HG03378 (cell line): ENCODE measurements at regions not wholly inside any gene's neighbourhood (a gene's known extent, or its start where the extent isn't known, plus 50 kb on each side); places are given as distances from the start of the nearest gene placed in this dataset.
"Not testable (repeated sequence)": the region's sequence is repeated elsewhere in the genome, so short reads cannot be mapped to it uniquely, and the experiment has no call there.

Experiments used
- ATAC-seq: cut with Tn5 transposase; IDR thresholded peaks from one replicate; pipeline ENCODE4 v1.9.1; 2021; ENCODE audit warnings: mild to moderate bottlenecking, moderate library complexity; ENCODE audit not compliant: unreplicated experiment

- ATAC-seq: not testable (repeated sequence)
Measured at GRCh38 chr9:62655705-62656104, 1465.9 kb downstream of the SPATA31A7 start.

- not testable (repeated sequence) for ATAC-seq
Measured at GRCh38 chr9:62662733-62663507, 1473.1 kb downstream of the SPATA31A7 start.

GRCh38 chr9:62663512-62663911 lies 1473.7 kb downstream of the SPATA31A7 start:
- not testable (repeated sequence) for ATAC-seq

GRCh38 chr9:62667137-62667824 lies 1477.4 kb downstream of the SPATA31A7 start:
- ATAC-seq: not testable (repeated sequence)

- ATAC-seq: not testable (repeated sequence)
Measured at GRCh38 chr9:62677016-62677415, 1487.2 kb downstream of the SPATA31A7 start.

GRCh38 chr9:62678336-62678735 lies 1488.5 kb downstream of the SPATA31A7 start:
- peak; percentile 86 for ATAC-seq

- not testable (repeated sequence) for ATAC-seq
Measured at GRCh38 chr9:62679020-62679419, 1489.2 kb downstream of the SPATA31A7 start.

- ATAC-seq: peak; percentile 87
Measured at GRCh38 chr9:62684833-62685647, 1495.2 kb downstream of the SPATA31A7 start.

- not testable (repeated sequence) for ATAC-seq
Measured at GRCh38 chr9:62686313-62686712, 1496.5 kb downstream of the SPATA31A7 start.

- not testable (repeated sequence) for ATAC-seq
Measured at GRCh38 chr9:62693019-62693418, 1503.2 kb downstream of the SPATA31A7 start.

DNA sequence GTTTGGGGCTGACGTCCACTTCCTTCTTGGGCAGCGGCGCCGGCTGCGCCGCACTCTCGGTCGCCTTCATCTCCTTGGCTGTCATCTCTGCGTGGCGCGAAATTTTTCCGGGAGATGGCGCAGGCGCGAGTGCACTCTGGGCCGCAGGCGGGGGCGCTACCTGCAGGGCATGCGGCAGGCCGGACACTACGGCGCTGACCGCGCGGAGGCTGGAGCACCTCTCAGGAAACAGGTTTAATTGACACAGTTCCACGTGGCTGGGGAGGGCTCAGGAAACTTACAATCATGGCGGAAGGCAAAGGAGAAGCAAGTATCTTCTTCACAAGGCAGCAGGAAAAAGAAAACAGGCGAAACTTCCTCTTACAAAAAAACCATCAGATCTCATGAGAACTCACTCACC lies 1521.5 kb downstream of the SPATA31A7 start:
- ATAC-seq: not testable (repeated sequence)

- ATAC-seq: not testable (repeated sequence)
Measured at GRCh38 chr9:62725580-62725979, 1535.7 kb downstream of the SPATA31A7 start.

GRCh38 chr9:62730229-62731000 lies 1540.6 kb downstream of the SPATA31A7 start:
- peak; percentile 97 for ATAC-seq

DNA sequence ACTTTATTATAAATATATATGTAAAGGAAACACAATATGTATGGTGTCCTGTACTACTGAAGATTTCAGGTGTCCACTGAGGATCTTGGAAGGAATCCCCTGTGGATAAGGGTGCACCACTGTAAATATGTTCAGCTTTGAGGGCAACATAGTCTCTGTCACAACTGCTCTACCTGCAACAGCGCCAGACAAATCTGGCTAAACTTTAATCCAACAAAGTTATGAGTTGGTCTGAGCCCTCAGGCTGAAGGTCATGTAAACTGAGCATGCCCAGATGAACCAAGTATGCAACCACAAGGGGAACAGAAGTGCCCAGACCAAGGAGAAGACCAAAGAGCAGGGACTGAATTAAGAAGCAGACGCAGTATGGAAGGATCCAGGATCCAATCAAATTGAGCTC lies 1541.2 kb downstream of the SPATA31A7 start:
- ATAC-seq: not testable (repeated sequence)

DNA sequence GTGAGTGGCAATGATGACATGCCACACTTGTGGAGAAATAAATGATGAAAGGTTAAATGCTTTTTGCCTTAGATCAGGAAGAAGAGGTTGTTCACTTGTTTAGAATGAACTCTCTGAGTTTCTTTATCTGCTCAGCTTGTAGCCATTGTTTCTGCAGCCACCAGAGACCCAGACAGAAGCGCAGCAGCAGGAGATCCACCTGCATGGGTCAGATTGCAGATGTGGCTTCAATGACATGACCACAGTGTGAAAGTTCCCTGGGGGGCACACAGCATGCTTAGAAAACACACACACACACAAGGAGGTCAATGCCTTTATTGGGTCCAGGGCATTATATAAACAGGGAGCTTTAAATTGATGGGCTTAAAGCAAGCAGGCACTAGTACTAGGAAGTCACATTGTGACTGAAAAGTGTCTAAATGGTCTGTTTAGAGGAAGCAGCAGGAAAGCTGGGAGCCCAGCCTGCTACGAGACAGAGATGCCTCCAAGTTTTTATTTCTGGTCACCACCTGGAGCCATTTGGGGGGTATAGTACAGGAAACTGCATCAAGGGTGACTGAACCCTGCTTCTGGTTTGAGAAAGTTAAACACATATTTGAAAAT lies 1547.3 kb downstream of the SPATA31A7 start:
- not testable (repeated sequence) for ATAC-seq

- ATAC-seq: not testable (repeated sequence)
Measured at GRCh38 chr9:62737915-62738314, 1548.1 kb downstream of the SPATA31A7 start.

- not testable (repeated sequence) for ATAC-seq
Measured at GRCh38 chr9:62745774-62746529, 1556.1 kb downstream of the SPATA31A7 start.
